ENCODE measurements at regions not wholly inside any gene's neighbourhood (a gene's known extent, or its start where the extent isn't known, plus 50 kb on each side); places are given as distances from the start of the nearest gene placed in this dataset.

GRCh38 chr9:22990349-22990748, 543.7 kb downstream of the DMRTA1 start:
- no peak for DNase-seq (ENCODE audit: low read depth)
- H3K4me3 ChIP-seq (ENCODE audit: low read length), result no peak overlapping the region
- TF ChIP-seq, protein P1, sequence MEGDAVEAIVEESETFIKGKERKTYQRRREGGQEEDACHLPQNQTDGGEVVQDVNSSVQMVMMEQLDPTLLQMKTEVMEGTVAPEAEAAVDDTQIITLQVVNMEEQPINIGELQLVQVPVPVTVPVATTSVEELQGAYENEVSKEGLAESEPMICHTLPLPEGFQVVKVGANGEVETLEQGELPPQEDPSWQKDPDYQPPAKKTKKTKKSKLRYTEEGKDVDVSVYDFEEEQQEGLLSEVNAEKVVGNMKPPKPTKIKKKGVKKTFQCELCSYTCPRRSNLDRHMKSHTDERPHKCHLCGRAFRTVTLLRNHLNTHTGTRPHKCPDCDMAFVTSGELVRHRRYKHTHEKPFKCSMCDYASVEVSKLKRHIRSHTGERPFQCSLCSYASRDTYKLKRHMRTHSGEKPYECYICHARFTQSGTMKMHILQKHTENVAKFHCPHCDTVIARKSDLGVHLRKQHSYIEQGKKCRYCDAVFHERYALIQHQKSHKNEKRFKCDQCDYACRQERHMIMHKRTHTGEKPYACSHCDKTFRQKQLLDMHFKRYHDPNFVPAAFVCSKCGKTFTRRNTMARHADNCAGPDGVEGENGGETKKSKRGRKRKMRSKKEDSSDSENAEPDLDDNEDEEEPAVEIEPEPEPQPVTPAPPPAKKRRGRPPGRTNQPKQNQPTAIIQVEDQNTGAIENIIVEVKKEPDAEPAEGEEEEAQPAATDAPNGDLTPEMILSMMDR (IDR thresholded peaks at IDR 0.05; ENCODE audit: insufficient read depth, low read depth, low read length, missing control alignments), result no peak

DNA sequence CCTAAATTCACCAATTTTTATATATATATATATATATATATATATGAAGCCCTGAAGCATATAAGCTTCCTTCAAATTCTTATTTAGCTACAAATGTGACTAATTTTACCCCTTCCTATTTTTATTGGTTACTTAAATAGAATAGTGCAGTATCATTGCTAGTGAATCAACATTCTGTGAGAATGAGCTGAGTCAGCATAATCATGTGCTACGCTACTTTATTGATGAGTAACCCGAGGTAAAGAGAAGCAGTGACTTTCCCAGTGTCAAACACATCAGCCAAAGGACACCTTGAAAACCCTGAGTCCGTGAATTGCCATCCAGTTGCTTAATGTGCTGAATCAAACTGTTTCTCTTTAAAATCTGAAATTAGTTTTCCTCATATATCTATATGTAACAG, 546.2 kb downstream of the DMRTA1 start:
- TF ChIP-seq, protein P1 (IDR thresholded peaks at IDR 0.05; ENCODE audit: insufficient read depth, low read depth, low read length, missing control alignments), result no peak
- H3K4me3 ChIP-seq (ENCODE audit: low read length), result no peak overlapping the region
- peak; percentile 11 for DNase-seq (ENCODE audit: low read depth)

- TF ChIP-seq, protein P1 (IDR thresholded peaks at IDR 0.05; ENCODE audit: insufficient read depth, low read depth, low read length, missing control alignments), result no peak
- no peak overlapping the region for H3K4me3 ChIP-seq (ENCODE audit: low read length)
- no peak for DNase-seq (ENCODE audit: low read depth)
Measured at GRCh38 chr9:22997923-22998322, 551.3 kb downstream of the DMRTA1 start.

GRCh38 chr9:23005156-23005555, 558.5 kb downstream of the DMRTA1 start:
- TF ChIP-seq, protein P1 (IDR thresholded peaks at IDR 0.05; ENCODE audit: insufficient read depth, low read depth, low read length, missing control alignments), result no peak
- H3K4me3 ChIP-seq (ENCODE audit: low read length), result no peak overlapping the region
- DNase-seq (ENCODE audit: low read depth), result peak; percentile 9

DNA sequence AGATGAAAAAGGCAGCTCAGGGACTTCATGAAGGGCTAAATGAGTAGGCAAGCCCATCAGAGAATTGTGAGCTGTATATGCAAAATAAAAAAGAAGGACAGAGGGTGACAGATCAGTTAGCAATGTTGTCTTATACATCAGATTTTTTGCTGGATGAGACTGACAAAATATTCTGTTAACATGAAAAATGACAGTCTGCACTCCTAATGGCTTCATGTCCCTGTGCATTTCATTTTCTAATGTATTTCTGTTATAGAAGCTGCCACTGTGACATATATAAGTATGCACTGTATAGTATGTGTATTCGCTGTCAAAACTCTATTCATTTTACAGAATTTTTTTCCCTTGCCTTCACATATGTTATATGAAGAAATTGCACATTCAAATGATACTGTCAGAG, 559.5 kb downstream of the DMRTA1 start:
- no peak for DNase-seq (ENCODE audit: low read depth)
- TF ChIP-seq, protein P1 (IDR thresholded peaks at IDR 0.05; ENCODE audit: insufficient read depth, low read depth, low read length, missing control alignments), result no peak
- no peak overlapping the region for H3K4me3 ChIP-seq (ENCODE audit: low read length)

- no peak overlapping the region for H3K4me3 ChIP-seq (ENCODE audit: low read length)
- peak; percentile 20 for DNase-seq (ENCODE audit: low read depth)
- TF ChIP-seq, protein P1 (IDR thresholded peaks at IDR 0.05; ENCODE audit: insufficient read depth, low read depth, low read length, missing control alignments), result no peak
Measured at GRCh38 chr9:23011669-23012068, 565.0 kb downstream of the DMRTA1 start.

GRCh38 chr9:23015557-23015956, 568.9 kb downstream of the DMRTA1 start:
- TF ChIP-seq, protein P1 (IDR thresholded peaks at IDR 0.05; ENCODE audit: insufficient read depth, low read depth, low read length, missing control alignments), result no peak
- no peak overlapping the region for H3K4me3 ChIP-seq (ENCODE audit: low read length)
- no peak for DNase-seq (ENCODE audit: low read depth)
